NB4 (cell line): ENCODE measurements at regions not wholly inside any gene's neighbourhood (a gene's known extent, or its start where the extent isn't known, plus 50 kb on each side); places are given as distances from the start of the nearest gene placed in this dataset.

Experiments
- MAX ChIP-seq: IDR thresholded peaks from 2 replicates; pipeline ENCODE4 v1.6.1; 2011; ENCODE audit warnings: low read depth, low read length
- MYC ChIP-seq: IDR thresholded peaks from 2 replicates; pipeline ENCODE4 v1.6.1; 2011; ENCODE audit warnings: low read depth, low read length
- POLR2A ChIP-seq: IDR thresholded peaks from 2 replicates; pipeline ENCODE4 v1.6.1; 2011; ENCODE audit warnings: mild to moderate bottlenecking; ENCODE audit not compliant: insufficient read length; ENCODE audit errors: extremely low read depth
- TF ChIP-seq, protein P1 (sequence below): IDR thresholded peaks from one replicate; pipeline ENCODE4 v1.5.1; 2012; ENCODE audit warnings: low read depth, low read length

GRCh38 chr13:73210218-73210883 lies 151.5 kb downstream of the KLF5 start:
- TF ChIP-seq, protein P1, sequence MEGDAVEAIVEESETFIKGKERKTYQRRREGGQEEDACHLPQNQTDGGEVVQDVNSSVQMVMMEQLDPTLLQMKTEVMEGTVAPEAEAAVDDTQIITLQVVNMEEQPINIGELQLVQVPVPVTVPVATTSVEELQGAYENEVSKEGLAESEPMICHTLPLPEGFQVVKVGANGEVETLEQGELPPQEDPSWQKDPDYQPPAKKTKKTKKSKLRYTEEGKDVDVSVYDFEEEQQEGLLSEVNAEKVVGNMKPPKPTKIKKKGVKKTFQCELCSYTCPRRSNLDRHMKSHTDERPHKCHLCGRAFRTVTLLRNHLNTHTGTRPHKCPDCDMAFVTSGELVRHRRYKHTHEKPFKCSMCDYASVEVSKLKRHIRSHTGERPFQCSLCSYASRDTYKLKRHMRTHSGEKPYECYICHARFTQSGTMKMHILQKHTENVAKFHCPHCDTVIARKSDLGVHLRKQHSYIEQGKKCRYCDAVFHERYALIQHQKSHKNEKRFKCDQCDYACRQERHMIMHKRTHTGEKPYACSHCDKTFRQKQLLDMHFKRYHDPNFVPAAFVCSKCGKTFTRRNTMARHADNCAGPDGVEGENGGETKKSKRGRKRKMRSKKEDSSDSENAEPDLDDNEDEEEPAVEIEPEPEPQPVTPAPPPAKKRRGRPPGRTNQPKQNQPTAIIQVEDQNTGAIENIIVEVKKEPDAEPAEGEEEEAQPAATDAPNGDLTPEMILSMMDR, result no peak
- no peak for TF ChIP-seq POLR2A
- TF ChIP-seq MYC, result no peak
- TF ChIP-seq MAX, result no peak
